ENCODE measurements at regions not wholly inside any gene's neighbourhood (a gene's known extent, or its start where the extent isn't known, plus 50 kb on each side); places are given as distances from the start of the nearest gene placed in this dataset.

DNA sequence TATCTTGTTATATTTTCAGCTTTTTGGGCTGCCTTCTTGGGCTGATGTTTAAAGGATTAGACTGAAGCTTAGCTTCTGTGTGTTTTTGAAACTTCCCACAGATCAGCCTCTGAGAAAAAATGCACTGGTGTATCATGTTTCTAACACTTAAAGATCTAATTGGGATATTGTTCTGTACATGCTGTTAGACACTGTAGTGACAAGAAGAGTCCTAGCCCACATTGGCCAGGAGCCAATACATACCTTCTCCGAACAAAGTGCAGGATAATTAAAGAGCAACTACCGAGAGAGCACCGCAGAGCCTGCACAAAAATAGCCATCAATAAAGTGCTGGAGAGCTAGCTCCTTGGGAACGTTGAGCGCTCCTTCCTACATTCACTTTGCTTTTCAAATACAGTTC lies 289.4 kb upstream of the SP8 start:
- Histone ChIP-seq H2AFZ (ENCODE audit: low read length) (no peak overlapping the region), H3K4me1 (ENCODE audit: low read length) (no peaks in the 10 kb centered on the region)
- DNase-seq: no peak

GRCh38 chr7:21076574-21076973 lies 289.9 kb upstream of the SP8 start:
- TF ChIP-seq EZH2 (optimal IDR thresholded peaks at IDR 0.05; ENCODE audit: low read depth, low read length): no peak
- TF ChIP-seq, protein P1, sequence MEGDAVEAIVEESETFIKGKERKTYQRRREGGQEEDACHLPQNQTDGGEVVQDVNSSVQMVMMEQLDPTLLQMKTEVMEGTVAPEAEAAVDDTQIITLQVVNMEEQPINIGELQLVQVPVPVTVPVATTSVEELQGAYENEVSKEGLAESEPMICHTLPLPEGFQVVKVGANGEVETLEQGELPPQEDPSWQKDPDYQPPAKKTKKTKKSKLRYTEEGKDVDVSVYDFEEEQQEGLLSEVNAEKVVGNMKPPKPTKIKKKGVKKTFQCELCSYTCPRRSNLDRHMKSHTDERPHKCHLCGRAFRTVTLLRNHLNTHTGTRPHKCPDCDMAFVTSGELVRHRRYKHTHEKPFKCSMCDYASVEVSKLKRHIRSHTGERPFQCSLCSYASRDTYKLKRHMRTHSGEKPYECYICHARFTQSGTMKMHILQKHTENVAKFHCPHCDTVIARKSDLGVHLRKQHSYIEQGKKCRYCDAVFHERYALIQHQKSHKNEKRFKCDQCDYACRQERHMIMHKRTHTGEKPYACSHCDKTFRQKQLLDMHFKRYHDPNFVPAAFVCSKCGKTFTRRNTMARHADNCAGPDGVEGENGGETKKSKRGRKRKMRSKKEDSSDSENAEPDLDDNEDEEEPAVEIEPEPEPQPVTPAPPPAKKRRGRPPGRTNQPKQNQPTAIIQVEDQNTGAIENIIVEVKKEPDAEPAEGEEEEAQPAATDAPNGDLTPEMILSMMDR (IDR thresholded peaks at IDR 0.05; ENCODE audit: low read length): no peak
- TF ChIP-seq EZH2phosphoT487 (IDR thresholded peaks at IDR 0.05; ENCODE audit: low read length): no peak
- H3K4me2 ChIP-seq (ENCODE audit: low read depth, low read length): no peak overlapping the region

More for the DNA sequence above, 289.4 kb upstream of the SP8 start:
- no peaks in the 10 kb centered on the region for H3K27me3 ChIP-seq (replicated peaks; ENCODE audit: insufficient read depth, low read length)
- H3K9ac ChIP-seq (ENCODE audit: low read length): no peak overlapping the region
- no peaks in the 10 kb centered on the region for H3K36me3 ChIP-seq (replicated peaks; ENCODE audit: insufficient read depth, low read length)
- H3K79me2 ChIP-seq (ENCODE audit: low read length): no peaks in the 10 kb centered on the region
- no peaks in the 10 kb centered on the region for H3K9me2 ChIP-seq (replicated peaks; ENCODE audit: insufficient read depth, low read length)
- H3K4me2 ChIP-seq (ENCODE audit: low read depth, low read length): no peak overlapping the region
- H3K9me3 ChIP-seq (replicated peaks; ENCODE audit: insufficient read depth, low read length): no peaks in the 10 kb centered on the region
- no peak overlapping the region for H3K27ac ChIP-seq (ENCODE audit: low read length)
- no peaks in the 10 kb centered on the region for H4K20me1 ChIP-seq (ENCODE audit: insufficient read depth, low read length)
- no peak overlapping the region for H3K4me3 ChIP-seq (ENCODE audit: low read length)
- no peaks in the 10 kb centered on the region for H3F3A ChIP-seq (ENCODE audit: insufficient read depth, low read length)
- TF ChIP-seq EZH2phosphoT487 (IDR thresholded peaks at IDR 0.05; ENCODE audit: low read length) (no peak), EZH2 (optimal IDR thresholded peaks at IDR 0.05; ENCODE audit: low read depth, low read length) (no peak)
- TF ChIP-seq, protein P1 (IDR thresholded peaks at IDR 0.05; ENCODE audit: low read length): no peak

DNA sequence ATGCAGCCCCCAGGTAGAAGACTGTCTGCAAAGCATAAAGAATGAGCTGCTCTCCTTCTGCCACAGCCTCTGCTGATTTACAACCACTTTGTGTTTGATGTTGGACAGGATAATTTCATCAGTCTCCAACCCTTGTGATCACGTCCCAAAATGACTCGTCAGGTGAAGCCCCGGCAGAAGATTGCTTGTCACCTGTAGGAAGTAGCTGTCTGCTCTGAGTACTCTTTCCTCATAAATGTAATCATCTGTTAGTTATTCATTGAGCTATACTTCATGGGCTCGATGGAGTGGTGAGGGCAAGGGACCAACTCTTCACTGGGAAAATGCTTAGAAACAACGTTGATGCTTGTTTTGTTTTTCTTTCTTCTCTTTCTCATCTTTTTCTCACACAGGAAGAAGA lies 290.9 kb upstream of the SP8 start:
- no peak overlapping the region for H3K27ac ChIP-seq (ENCODE audit: low read length)
- no peak overlapping the region for H3K4me2 ChIP-seq (ENCODE audit: low read depth, low read length)
- DNase-seq: no peak
- no peak overlapping the region for H3K4me3 ChIP-seq (ENCODE audit: low read length)
- H2AFZ ChIP-seq (ENCODE audit: low read length): no peak overlapping the region
- no peaks in the 10 kb centered on the region for H3F3A ChIP-seq (ENCODE audit: insufficient read depth, low read length)
- H3K4me1 ChIP-seq (ENCODE audit: low read length): no peaks in the 10 kb centered on the region
- H3K27me3 ChIP-seq (replicated peaks; ENCODE audit: insufficient read depth, low read length): no peaks in the 10 kb centered on the region
- no peaks in the 10 kb centered on the region for H3K79me2 ChIP-seq (ENCODE audit: low read length)
- H3K36me3 ChIP-seq (replicated peaks; ENCODE audit: insufficient read depth, low read length): no peaks in the 10 kb centered on the region
- H3K9me2 ChIP-seq (replicated peaks; ENCODE audit: insufficient read depth, low read length): no peaks in the 10 kb centered on the region
- no peak overlapping the region for H3K9ac ChIP-seq (ENCODE audit: low read length)
- TF ChIP-seq EZH2phosphoT487 (IDR thresholded peaks at IDR 0.05; ENCODE audit: low read length): no peak
- TF ChIP-seq, protein P1 (IDR thresholded peaks at IDR 0.05; ENCODE audit: low read length): no peak
- no peaks in the 10 kb centered on the region for H3K9me3 ChIP-seq (replicated peaks; ENCODE audit: insufficient read depth, low read length)
- H4K20me1 ChIP-seq (ENCODE audit: insufficient read depth, low read length): no peaks in the 10 kb centered on the region

More at GRCh38 chr7:21076574-21076973, 289.9 kb upstream of the SP8 start:
- no peaks in the 10 kb centered on the region for H3K9me2 ChIP-seq (replicated peaks; ENCODE audit: insufficient read depth, low read length)
- H3K9ac ChIP-seq (ENCODE audit: low read length): no peak overlapping the region
- no peak overlapping the region for H3K27ac ChIP-seq (ENCODE audit: low read length)
- DNase-seq: no peak
- no peaks in the 10 kb centered on the region for H3K9me3 ChIP-seq (replicated peaks; ENCODE audit: insufficient read depth, low read length)
- no peaks in the 10 kb centered on the region for H3K4me1 ChIP-seq (ENCODE audit: low read length)
- no peaks in the 10 kb centered on the region for H4K20me1 ChIP-seq (ENCODE audit: insufficient read depth, low read length)
- H3K4me3 ChIP-seq (ENCODE audit: low read length): no peak overlapping the region
- H2AFZ ChIP-seq (ENCODE audit: low read length): no peak overlapping the region
- H3K36me3 ChIP-seq (replicated peaks; ENCODE audit: insufficient read depth, low read length): no peaks in the 10 kb centered on the region
- no peaks in the 10 kb centered on the region for H3K27me3 ChIP-seq (replicated peaks; ENCODE audit: insufficient read depth, low read length)
- no peaks in the 10 kb centered on the region for H3K79me2 ChIP-seq (ENCODE audit: low read length)
- H3F3A ChIP-seq (ENCODE audit: insufficient read depth, low read length): no peaks in the 10 kb centered on the region

Measured in MM.1S (cell line).